SU-DHL-6 (cell line): ENCODE measurements at regions not wholly inside any gene's neighbourhood (a gene's known extent, or its start where the extent isn't known, plus 50 kb on each side); places are given as distances from the start of the nearest gene placed in this dataset.

Experiments
- H2AFZ ChIP-seq: fragments of 200-600 bp; sonication (generic); 2 replicates; pipeline ENCODE4 v1.6.1; 2014; ENCODE audit warnings: low read depth, mild to moderate bottlenecking, moderate library complexity, mixed read lengths, antibody characterized with exemption, low read length; ENCODE audit not compliant: severe bottlenecking
- H3F3A ChIP-seq: fragments of 200-600 bp; shearing (Covaris generic); 2 replicates; pipeline ENCODE4 v1.6.0; 2016; ENCODE audit warnings: antibody characterized with exemption, mild to moderate bottlenecking; ENCODE audit not compliant: insufficient read depth
- H3K27ac ChIP-seq: fragments of 200-600 bp; sonication (generic); 2 replicates; pipeline ENCODE4 v1.5.1; 2016; ENCODE audit warnings: low read depth, mild to moderate bottlenecking, low read length, moderate library complexity, mixed read lengths
- H3K27me3 ChIP-seq: fragments of 200-600 bp; sonication (generic), shearing (Covaris generic); 2 replicates; pipeline ENCODE4 v1.6.0; 2014; ENCODE audit warnings: mild to moderate bottlenecking, low read length
- H3K36me3 ChIP-seq: fragments of 200-600 bp; sonication (generic); 2 replicates; pipeline ENCODE4 v1.6.1; 2014; ENCODE audit warnings: mild to moderate bottlenecking, low read length, mixed read lengths
- H3K4me2 ChIP-seq: fragments of 300-600, 200-600 bp; shearing (Covaris generic), sonication (generic); 2 replicates; pipeline ENCODE4 v1.6.0; 2014; ENCODE audit warnings: low read length, low read depth, mild to moderate bottlenecking; ENCODE audit not compliant: poor library complexity, severe bottlenecking
- H3K4me3 ChIP-seq: fragments of 200-600 bp; sonication (generic); 2 replicates; pipeline ENCODE4 v1.5.1; 2014; ENCODE audit warnings: antibody characterized with exemption, low read length, mild to moderate bottlenecking, mixed read lengths; ENCODE audit not compliant: insufficient read depth, poor library complexity, severe bottlenecking
- H3K79me2 ChIP-seq: fragments of 200-600 bp; sonication (generic); 2 replicates; pipeline ENCODE4 v1.6.1; 2014; ENCODE audit warnings: mild to moderate bottlenecking, low read length, moderate library complexity; ENCODE audit not compliant: insufficient read depth
- H3K9ac ChIP-seq: fragments of 200-600 bp; sonication (generic); 2 replicates; pipeline ENCODE4 v1.7.0; 2014; ENCODE audit warnings: mild to moderate bottlenecking, low read length
- H3K9me2 ChIP-seq: fragments of 200-600 bp; sonication (generic); replicated peaks from 2 replicates; pipeline ENCODE4 v1.6.1; 2014; ENCODE audit warnings: low read length; ENCODE audit not compliant: insufficient read depth
- H3K9me3 ChIP-seq: fragments of 200-600 bp; sonication (generic); 2 replicates; pipeline ENCODE4 v1.6.1; 2014; ENCODE audit warnings: low read length, mixed read lengths; ENCODE audit not compliant: insufficient read depth
- H4K20me1 ChIP-seq: fragments of 200-600 bp; sonication (generic); 2 replicates; pipeline ENCODE4 v1.6.1; 2014; ENCODE audit warnings: low read depth, mild to moderate bottlenecking, antibody characterized with exemption, low read length, moderate library complexity, mixed read lengths
- CTCF ChIP-seq: fragments of 200-600 bp; sonication (generic); IDR thresholded peaks from one replicate; pipeline ENCODE4 v1.5.1; 2017; ENCODE audit warnings: antibody characterized with exemption, mild to moderate bottlenecking, low read length, moderate library complexity; ENCODE audit not compliant: insufficient read depth, poor library complexity, severe bottlenecking
- EZH2phosphoT487 ChIP-seq: fragments of 200-600 bp; sonication (generic), shearing (Covaris generic); conservative IDR thresholded peaks from 2 replicates; pipeline ENCODE4 v1.6.1; 2018; ENCODE audit warnings: mild to moderate bottlenecking, antibody characterized with exemption, low read length, moderate library complexity, mixed read lengths

GRCh38 chr2:122748552-122749011 lies 993.1 kb downstream of the TSN start:
- H3K4me3 ChIP-seq, result no peak overlapping the region
- TF ChIP-seq CTCF (no peak), EZH2phosphoT487 (no peak)
- no peak overlapping the region for H3K27ac ChIP-seq
- no peaks in the 10 kb centered on the region for H3K79me2 ChIP-seq
- H3F3A ChIP-seq, result no peaks in the 10 kb centered on the region
- H3K27me3 ChIP-seq, result no peaks in the 10 kb centered on the region
- H3K9me3 ChIP-seq, result no peaks in the 10 kb centered on the region
- no peak overlapping the region for H2AFZ ChIP-seq
- H3K9ac ChIP-seq, result no peak overlapping the region
- H3K36me3 ChIP-seq, result no peaks in the 10 kb centered on the region
- H3K4me2 ChIP-seq, result no peak overlapping the region
- H4K20me1 ChIP-seq, result no peaks in the 10 kb centered on the region
- H3K9me2 ChIP-seq, result no peaks in the 10 kb centered on the region

- Histone ChIP-seq H3K9ac (no peak overlapping the region), H4K20me1 (no peaks in the 10 kb centered on the region), H3K4me3 (no peak overlapping the region), H3K27ac (no peak overlapping the region), H3F3A (no peaks in the 10 kb centered on the region), H3K36me3 (no peaks in the 10 kb centered on the region), H2AFZ (no peak overlapping the region), H3K4me2 (no peak overlapping the region), H3K79me2 (no peaks in the 10 kb centered on the region), H3K9me3 (no peaks in the 10 kb centered on the region), H3K27me3 (no peaks in the 10 kb centered on the region), H3K9me2 (no peaks in the 10 kb centered on the region)
- TF ChIP-seq EZH2phosphoT487, result no peak
- TF ChIP-seq CTCF, result no peak
These were observed 994.0 kb downstream of the TSN start for GRCh38 chr2:122749405-122749804.

- Histone ChIP-seq H3K79me2 (no peaks in the 10 kb centered on the region), H3K9me2 (no peaks in the 10 kb centered on the region), H3K9ac (no peak overlapping the region), H3F3A (no peaks in the 10 kb centered on the region), H4K20me1 (no peaks in the 10 kb centered on the region), H3K27me3 (no peaks in the 10 kb centered on the region), H3K4me2 (no peak overlapping the region), H2AFZ (no peak overlapping the region), H3K27ac (no peak overlapping the region), H3K4me3 (no peak overlapping the region), H3K9me3 (no peaks in the 10 kb centered on the region), H3K36me3 (no peaks in the 10 kb centered on the region)
- no peak for TF ChIP-seq EZH2phosphoT487
- TF ChIP-seq CTCF, result no peak
These were observed 994.6 kb downstream of the TSN start for GRCh38 chr2:122750095-122750494.

GRCh38 chr2:122750808-122751207 lies 995.4 kb downstream of the TSN start:
- no peak for TF ChIP-seq EZH2phosphoT487
- TF ChIP-seq CTCF, result no peak
- H4K20me1 ChIP-seq, result no peaks in the 10 kb centered on the region

More at GRCh38 chr2:122750808-122751207, 995.4 kb downstream of the TSN start:
- H3K79me2 ChIP-seq, result no peaks in the 10 kb centered on the region
- H2AFZ ChIP-seq, result no peak overlapping the region
- no peaks in the 10 kb centered on the region for H3F3A ChIP-seq
- no peak overlapping the region for H3K4me3 ChIP-seq
- no peak overlapping the region for H3K9ac ChIP-seq
- H3K9me2 ChIP-seq, result no peaks in the 10 kb centered on the region
- H3K36me3 ChIP-seq, result no peaks in the 10 kb centered on the region
- no peaks in the 10 kb centered on the region for H3K9me3 ChIP-seq
- no peaks in the 10 kb centered on the region for H3K27me3 ChIP-seq
- H3K4me2 ChIP-seq, result no peak overlapping the region
- no peak overlapping the region for H3K27ac ChIP-seq
